Stimulated activated effector memory CD8-positive, alpha-beta T cell treated with anti-CD3 and anti-CD28 coated beads, Interleukin-12 subunit alpha, Interleukin-12 subunit beta, amount 100 ng/mL, for 72 hours (primary cell): ENCODE measurements at regions not wholly inside any gene's neighbourhood (a gene's known extent, or its start where the extent isn't known, plus 50 kb on each side); places are given as distances from the start of the nearest gene placed in this dataset.

Experiments
- ATAC-seq: fragments of 150-1000 bp; cut with Tn5 transposase; 2 replicates; pipeline ENCODE4 v1.10.0; 2021
- DNase-seq, 2 donors: peaks; one replicate each; pipeline ENCODE4 v3.0.0; 2021 to 2022; ENCODE audit warnings: low spot score in 2 of 2
- H3K27ac Mint-ChIP-seq: one replicate; pipeline ENCODE4 v1.8.0; 2022; ENCODE audit warnings: mild to moderate bottlenecking, mixed read lengths
- H3K36me3 Mint-ChIP-seq: one replicate; pipeline ENCODE4 v1.8.0; 2022; ENCODE audit warnings: mild to moderate bottlenecking, mixed read lengths
- H3K4me1 Mint-ChIP-seq: one replicate; pipeline ENCODE4 v1.8.0; 2022; ENCODE audit warnings: mixed read lengths
- H3K4me3 Mint-ChIP-seq: one replicate; pipeline ENCODE4 v1.8.0; 2022; ENCODE audit warnings: mild to moderate bottlenecking, mixed read lengths
- H3K9me3 Mint-ChIP-seq: one replicate; pipeline ENCODE4 v1.8.0; 2022; ENCODE audit warnings: mixed read lengths

DNA sequence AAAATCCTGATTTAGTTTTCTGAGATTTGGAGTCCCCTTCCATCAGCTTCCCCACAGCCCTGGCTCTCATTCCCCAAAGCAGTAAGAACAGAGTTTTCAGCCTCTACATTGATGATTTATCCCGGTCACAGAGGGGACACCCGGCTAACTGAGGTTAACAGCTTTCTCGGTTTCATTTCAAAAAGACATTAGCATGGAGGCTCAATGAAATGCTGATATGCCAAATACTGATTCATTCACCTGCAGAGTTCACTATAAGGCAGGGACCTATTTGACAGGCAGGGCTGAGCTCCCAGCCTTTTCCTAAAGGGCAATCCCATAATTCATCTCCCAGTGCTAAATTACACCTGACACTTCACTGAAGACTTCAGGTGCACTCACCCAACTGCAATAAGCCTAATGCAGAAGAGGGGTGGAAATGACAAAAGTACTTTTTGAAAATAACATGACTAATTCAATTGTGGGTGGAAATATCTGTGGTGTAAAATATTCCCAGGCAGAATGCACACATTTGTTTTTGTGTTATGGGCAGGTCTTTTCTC, 99.8 kb upstream of the PMFBP1 start:
- no peak for ATAC-seq
- Mint-ChIP-seq H3K4me1 (no peaks in the 10 kb centered on the region), H3K4me3 (no peak overlapping the region), H3K9me3 (no peaks in the 10 kb centered on the region), H3K27ac (no peak overlapping the region), H3K36me3 (no peaks in the 10 kb centered on the region)
- no peak for DNase-seq

DNA sequence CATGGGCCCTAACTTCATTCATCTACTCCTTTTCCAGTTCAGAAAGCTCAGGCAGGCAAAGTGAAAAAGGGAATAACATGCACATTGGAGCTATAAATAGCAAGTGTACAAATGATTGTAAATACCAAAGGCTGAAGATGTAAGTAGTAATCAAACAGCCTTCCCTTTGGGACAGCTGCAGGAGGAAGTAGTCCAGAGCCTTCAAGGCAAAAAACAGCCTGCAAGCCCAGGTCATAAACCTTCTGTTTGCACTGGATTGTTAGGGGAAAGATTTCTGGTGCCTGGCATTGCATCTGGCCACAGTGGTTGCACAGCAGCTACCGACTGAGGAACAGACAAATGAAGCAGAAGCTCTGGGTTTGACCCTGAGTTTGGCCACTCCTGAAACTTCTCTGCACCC, 98.6 kb upstream of the PMFBP1 start:
- no peak overlapping the region for H3K27ac Mint-ChIP-seq
- H3K36me3 Mint-ChIP-seq = no peaks in the 10 kb centered on the region
- no peaks in the 10 kb centered on the region for H3K9me3 Mint-ChIP-seq
- ATAC-seq (no peak), DNase-seq (no peak)
- H3K4me3 Mint-ChIP-seq = no peak overlapping the region
- H3K4me1 Mint-ChIP-seq = no peaks in the 10 kb centered on the region

DNA sequence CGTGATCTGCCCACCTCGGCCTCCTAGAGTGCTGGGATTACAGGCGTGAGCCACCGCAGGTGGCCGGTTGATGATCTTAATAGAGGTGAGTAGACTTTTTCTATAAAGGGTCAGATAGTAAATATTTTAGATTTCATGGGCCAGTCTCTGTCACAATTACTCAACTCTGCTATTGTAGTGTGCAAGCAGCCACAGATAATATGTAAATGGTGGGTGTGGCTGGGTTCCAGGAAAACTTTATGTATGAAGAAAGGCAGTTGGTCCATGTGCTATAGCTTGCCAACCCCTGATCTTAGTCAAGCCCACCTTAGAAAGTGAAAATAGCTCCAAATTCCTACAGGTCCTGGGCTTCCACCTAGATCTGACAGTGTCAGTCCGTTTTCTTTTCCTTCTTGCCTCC, 94.9 kb upstream of the PMFBP1 start:
- Mint-ChIP-seq H3K9me3 (no peaks in the 10 kb centered on the region), H3K36me3 (no peaks in the 10 kb centered on the region), H3K4me3 (no peak overlapping the region), H3K27ac (no peak overlapping the region), H3K4me1 (no peaks in the 10 kb centered on the region)
- ATAC-seq = no peak
- no peak for DNase-seq

DNA sequence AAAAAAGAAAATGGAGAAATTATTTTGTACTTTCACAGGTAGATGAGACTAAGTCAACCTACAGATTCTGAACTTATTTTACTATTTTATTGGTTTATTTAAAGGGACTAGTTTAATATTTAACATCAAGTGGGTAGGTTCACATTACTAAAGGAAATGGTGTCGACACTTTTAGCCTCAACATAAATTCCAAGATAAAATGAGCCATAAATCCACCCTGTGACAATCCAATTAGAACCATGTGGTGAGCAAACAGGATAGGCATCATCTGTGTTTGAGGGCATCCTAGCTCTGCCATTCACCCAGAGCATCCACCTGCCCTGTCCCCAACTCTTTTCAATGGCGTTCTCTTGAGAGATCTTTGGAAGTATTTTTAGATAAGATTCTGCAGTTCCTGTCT, 92.8 kb upstream of the PMFBP1 start:
- no peak overlapping the region for H3K4me3 Mint-ChIP-seq
- no peak overlapping the region for H3K27ac Mint-ChIP-seq
- no peak for ATAC-seq

DNA sequence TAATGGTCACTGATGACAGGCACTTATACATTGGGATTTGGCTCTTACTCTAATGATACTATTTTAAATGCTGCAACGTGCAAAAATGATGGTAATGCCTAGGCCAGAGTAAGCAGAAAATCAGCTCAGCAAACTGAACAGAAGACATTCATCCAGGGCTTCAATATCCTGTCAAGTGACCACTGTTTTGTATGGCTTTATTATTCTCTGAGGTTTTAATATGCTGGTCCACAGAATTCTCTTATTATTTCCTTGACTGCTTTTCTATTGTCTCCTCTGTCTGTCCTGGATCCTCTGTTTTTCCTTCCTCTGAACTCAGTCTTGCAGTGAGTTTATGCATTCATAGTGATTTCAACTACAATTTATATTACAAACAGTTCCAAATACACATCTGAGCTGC, 90.8 kb upstream of the PMFBP1 start:
- no peak for DNase-seq
- Mint-ChIP-seq H3K36me3 (no peaks in the 10 kb centered on the region), H3K9me3 (no peaks in the 10 kb centered on the region), H3K27ac (no peak overlapping the region), H3K4me3 (no peak overlapping the region), H3K4me1 (no peaks in the 10 kb centered on the region)
- no peak for ATAC-seq

More for the DNA sequence above, 92.8 kb upstream of the PMFBP1 start:
- DNase-seq = no peak
- no peaks in the 10 kb centered on the region for H3K9me3 Mint-ChIP-seq
- H3K4me1 Mint-ChIP-seq = no peaks in the 10 kb centered on the region
- no peaks in the 10 kb centered on the region for H3K36me3 Mint-ChIP-seq

DNA sequence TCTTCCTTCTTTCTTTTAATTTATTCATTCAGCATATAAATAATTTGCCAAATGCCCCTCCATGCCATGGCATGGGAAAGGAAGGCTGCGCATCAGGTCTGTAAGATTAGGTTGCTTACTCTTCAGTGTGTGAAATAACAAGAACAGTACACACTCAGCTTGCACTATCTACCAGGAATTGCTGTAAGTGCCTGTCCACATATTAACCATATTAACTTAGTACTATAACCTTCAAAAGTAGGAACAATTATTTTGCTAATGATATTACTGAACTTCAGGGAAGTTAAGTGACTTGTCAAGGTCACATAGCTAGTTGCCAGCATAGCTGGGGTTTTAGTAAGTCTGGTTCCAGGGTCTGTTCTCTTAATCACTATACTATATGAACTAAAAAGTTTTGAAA, 89.2 kb upstream of the PMFBP1 start:
- Mint-ChIP-seq H3K4me3 (no peak overlapping the region), H3K27ac (no peak overlapping the region), H3K9me3 (no peaks in the 10 kb centered on the region), H3K4me1 (no peaks in the 10 kb centered on the region), H3K36me3 (no peaks in the 10 kb centered on the region)
- ATAC-seq (no peak), DNase-seq (no peak)

DNA sequence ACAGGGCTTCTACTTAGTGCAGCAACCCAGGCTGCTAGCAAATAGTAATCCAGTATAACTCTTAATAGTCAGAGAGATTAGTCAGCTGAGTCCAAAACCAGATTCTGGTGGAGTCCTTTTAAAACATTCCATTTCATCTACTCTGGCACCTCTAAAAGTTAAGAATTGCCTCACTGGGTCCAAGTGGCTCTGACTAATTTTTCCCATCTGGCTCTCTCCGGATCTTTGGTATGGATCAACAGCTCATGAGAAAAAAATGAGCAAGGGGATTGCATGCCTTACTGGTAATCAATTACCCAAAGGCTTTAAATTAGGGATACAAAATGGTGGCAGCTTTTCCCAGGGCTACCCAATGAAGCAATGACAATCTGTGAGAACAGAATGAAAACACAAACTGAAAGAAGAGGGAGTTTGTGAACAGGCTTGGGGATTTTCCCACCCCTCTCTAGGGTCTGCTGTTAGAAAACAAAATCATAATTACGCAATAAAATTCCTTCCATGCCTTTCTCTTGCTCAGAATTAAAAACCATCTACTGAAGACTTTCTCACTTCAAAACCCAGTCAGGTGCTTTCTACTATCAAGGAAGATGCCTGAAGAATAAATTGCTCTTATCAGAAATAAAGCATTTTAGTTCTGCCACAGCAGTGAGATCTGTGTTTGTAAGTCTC, 84.6 kb upstream of the PMFBP1 start:
- Mint-ChIP-seq H3K4me1 (no peaks in the 10 kb centered on the region), H3K4me3 (no peak overlapping the region), H3K9me3 (no peaks in the 10 kb centered on the region), H3K27ac (no peak overlapping the region), H3K36me3 (no peaks in the 10 kb centered on the region)
- ATAC-seq (no peak), DNase-seq (no peak)

DNA sequence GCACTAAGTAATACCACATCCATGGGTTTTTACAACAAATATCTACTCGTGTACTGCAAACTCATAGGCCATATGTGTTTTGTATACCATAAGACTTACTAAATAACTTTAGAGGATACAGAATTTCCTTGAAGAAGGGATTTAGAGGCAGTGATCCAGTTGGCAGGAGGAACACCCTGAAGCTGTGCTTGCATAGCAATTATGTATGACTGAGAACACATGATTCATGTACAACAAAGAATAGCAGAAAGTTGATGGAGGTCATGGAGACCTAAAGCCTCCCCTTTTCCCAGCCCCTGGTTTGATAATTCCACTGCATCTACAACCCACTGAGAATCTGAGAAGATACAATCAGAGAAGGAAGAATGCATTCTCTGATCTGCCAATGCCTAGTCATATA, 83.8 kb upstream of the PMFBP1 start:
- Mint-ChIP-seq H3K9me3 (no peaks in the 10 kb centered on the region), H3K4me1 (no peaks in the 10 kb centered on the region), H3K4me3 (no peak overlapping the region), H3K27ac (no peak overlapping the region), H3K36me3 (no peaks in the 10 kb centered on the region)
- DNase-seq (no peak), ATAC-seq (no peak)

DNA sequence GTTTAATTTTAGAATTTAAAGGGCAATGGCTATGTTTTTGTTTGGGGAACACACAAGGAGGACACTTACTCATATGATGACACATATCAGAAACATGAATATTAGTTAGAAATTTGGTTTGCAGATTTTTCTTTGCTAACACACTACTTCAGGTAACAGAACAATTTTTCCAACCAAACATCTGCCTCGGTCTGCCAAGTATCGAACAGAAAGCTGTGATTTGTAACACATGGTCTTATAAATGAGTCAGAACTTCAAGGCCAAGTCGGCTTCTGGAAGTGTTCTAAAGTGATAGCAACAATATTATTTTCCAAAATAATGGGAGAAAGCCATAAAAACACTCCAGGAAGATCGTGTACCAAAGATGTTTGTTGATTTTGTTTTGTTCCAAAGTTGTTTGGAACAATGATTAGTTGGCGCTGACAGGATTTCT, 75.9 kb upstream of the PMFBP1 start:
- H3K9me3 Mint-ChIP-seq = no peaks in the 10 kb centered on the region
- no peaks in the 10 kb centered on the region for H3K4me1 Mint-ChIP-seq
- DNase-seq (no peak), ATAC-seq (no peak)
- no peak overlapping the region for H3K27ac Mint-ChIP-seq
- H3K4me3 Mint-ChIP-seq = no peak overlapping the region
- no peaks in the 10 kb centered on the region for H3K36me3 Mint-ChIP-seq

DNA sequence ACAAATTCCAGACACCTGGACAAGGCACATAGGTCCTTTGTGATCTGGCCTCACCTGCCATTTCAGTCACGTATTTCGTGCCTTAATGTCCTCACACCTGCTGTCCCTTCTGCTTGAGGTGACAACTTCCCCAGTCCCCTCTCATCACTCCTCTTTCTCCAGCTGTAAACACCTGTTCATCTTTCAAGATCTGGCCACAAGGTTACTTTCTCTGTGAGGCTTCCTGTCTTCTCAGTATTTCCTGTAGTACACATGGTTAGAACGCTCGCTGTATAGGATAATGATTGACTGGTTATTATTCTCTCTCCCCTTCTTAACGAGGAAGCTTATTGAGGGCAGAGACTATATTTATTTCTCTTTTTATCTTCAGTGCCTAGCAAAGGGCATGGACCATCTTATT, 74.5 kb upstream of the PMFBP1 start:
- Mint-ChIP-seq H3K9me3 (no peaks in the 10 kb centered on the region), H3K27ac (no peak overlapping the region)

DNA sequence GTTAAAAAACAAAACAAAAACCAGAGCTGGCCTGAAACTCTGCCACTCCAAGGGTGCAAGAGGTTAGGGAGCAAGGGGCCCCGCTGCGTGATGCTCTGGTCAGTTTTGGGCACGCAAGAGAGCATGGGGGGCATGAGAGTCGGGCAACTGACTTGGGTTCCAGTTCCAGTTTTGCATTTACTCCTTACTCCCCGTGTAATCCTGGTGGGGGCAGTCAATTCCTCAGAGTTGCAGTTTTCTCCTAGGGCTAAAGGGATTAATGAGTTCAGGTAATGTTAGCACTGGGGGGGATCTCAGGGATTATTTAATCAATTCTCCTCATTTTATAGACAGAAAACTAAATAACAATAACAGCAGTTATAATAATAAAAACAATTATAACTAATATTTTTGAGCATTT, 72.9 kb upstream of the PMFBP1 start:
- Mint-ChIP-seq H3K9me3 (no peaks in the 10 kb centered on the region), H3K36me3 (no peaks in the 10 kb centered on the region), H3K27ac (no peak overlapping the region), H3K4me3 (no peak overlapping the region), H3K4me1 (no peaks in the 10 kb centered on the region)
- DNase-seq (no peak), ATAC-seq (no peak)

More for the DNA sequence above, 74.5 kb upstream of the PMFBP1 start:
- ATAC-seq (no peak), DNase-seq (no peak)
- Mint-ChIP-seq H3K36me3 (no peaks in the 10 kb centered on the region), H3K4me3 (no peak overlapping the region), H3K4me1 (no peaks in the 10 kb centered on the region)

DNA sequence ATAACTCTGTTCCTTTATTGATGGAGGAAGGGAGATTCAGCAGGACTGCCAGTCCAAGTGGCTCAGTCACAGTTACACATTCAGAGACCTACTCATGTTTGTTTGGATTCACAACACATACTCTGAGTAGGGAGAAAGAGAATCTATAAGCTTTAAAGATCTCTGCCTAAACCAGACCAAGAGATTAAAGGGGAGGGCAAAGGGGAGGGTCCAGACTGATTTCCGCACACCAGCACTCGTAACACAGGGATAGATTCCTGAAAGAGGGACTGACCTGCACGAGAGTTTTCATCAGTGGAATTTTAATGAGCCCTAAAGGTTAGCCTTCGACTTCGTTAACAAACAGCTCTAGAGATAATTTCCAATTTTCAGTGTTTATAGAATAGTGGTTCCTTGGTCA, 71.7 kb upstream of the PMFBP1 start:
- H3K4me3 Mint-ChIP-seq = no peak overlapping the region
- H3K27ac Mint-ChIP-seq = no peak overlapping the region
- no peaks in the 10 kb centered on the region for H3K4me1 Mint-ChIP-seq
- no peaks in the 10 kb centered on the region for H3K9me3 Mint-ChIP-seq
- DNase-seq (no peak), ATAC-seq (no peak)
- H3K36me3 Mint-ChIP-seq = no peaks in the 10 kb centered on the region

DNA sequence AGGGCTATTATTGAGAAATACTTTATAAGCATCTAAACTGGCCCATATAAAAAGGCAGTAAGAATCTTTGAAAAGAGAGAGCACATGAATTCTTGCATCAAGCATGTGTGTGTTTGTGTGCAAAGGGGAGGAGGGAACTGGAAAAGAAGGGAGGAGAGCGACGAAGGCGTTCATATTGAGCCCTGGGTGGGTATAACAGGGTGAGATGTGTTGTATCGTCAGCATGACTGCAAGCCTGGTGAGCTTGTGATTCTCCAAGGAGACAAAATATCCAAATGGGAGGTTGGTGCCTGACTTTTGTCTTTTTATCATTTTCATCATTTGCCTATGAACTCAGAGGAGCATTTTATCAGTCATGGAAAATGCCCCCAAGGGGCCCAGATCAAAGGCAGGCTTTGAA, 70.8 kb upstream of the PMFBP1 start:
- no peaks in the 10 kb centered on the region for H3K36me3 Mint-ChIP-seq
- no peak for DNase-seq
- H3K4me3 Mint-ChIP-seq = no peak overlapping the region
- no peak for ATAC-seq
- H3K27ac Mint-ChIP-seq = no peak overlapping the region
- H3K9me3 Mint-ChIP-seq = no peaks in the 10 kb centered on the region
- no peaks in the 10 kb centered on the region for H3K4me1 Mint-ChIP-seq

DNA sequence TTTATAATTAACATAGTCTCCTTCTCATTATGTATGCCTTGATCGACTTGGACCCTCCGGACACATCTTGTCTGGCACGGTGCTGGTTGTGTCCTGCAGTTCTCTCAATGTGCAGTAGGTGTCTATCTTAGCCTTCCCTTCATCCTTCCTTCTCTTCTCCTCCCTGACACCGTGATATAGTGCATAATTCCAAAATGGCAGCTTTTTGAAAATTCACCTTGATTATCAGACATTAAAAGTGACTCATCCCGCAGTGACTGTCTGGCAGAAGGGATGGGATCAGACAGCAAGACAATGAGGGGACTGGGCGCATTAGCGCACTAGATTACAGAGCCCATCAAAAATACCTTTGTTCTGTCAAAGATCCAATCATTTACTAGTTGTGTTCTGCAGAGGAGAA, 70.0 kb upstream of the PMFBP1 start:
- H3K9me3 Mint-ChIP-seq = no peaks in the 10 kb centered on the region
- H3K27ac Mint-ChIP-seq = no peak overlapping the region
- no peaks in the 10 kb centered on the region for H3K4me1 Mint-ChIP-seq
- no peak overlapping the region for H3K4me3 Mint-ChIP-seq
- no peaks in the 10 kb centered on the region for H3K36me3 Mint-ChIP-seq
- ATAC-seq (peak; percentile 40), DNase-seq (no peak)

DNA sequence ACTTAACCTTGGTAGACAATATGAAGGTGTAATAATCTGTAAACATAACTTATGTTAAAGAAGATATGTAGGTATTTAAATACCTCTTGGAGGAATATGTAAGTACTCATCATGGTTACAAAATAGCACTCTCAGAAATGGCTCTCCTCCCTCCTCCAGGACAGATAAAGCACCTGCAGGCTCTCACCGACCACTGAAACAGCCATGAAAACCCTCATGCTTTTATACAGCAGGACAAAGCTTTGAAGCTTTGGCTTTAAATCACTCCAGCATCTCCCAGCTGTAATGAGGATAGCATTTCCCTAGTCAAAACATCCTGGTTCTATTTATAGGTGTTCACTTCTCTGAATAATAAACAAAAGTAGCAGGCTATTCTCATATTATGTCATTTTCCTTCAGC, 69.1 kb upstream of the PMFBP1 start:
- no peak overlapping the region for H3K4me3 Mint-ChIP-seq
- no peak for DNase-seq
- no peaks in the 10 kb centered on the region for H3K9me3 Mint-ChIP-seq
- ATAC-seq = no peak
- no peaks in the 10 kb centered on the region for H3K4me1 Mint-ChIP-seq
- no peaks in the 10 kb centered on the region for H3K36me3 Mint-ChIP-seq
- no peak overlapping the region for H3K27ac Mint-ChIP-seq

DNA sequence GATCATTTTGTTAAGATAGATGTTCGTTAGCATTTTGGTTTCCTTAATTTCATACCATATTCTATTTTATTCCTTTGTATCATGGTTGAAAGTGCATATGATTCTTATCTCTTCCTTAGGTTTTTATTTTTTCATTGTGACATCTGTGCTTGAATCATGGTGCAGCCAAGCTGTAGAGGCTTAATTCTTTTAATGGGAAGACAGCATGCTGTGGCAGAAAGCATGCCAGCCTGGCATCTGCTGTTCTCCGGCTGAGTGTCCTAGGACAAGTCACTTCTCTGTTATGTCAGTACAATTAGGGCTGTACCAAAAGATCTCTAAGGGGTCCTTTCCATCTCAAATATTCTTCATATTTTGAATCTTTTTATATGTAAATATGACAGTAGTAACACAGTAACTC, 68.5 kb upstream of the PMFBP1 start:
- DNase-seq (no peak), ATAC-seq (no peak)
- H3K4me3 Mint-ChIP-seq = no peak overlapping the region
- H3K27ac Mint-ChIP-seq = no peak overlapping the region
- H3K4me1 Mint-ChIP-seq = no peaks in the 10 kb centered on the region
- H3K36me3 Mint-ChIP-seq = no peaks in the 10 kb centered on the region
- H3K9me3 Mint-ChIP-seq = no peaks in the 10 kb centered on the region

DNA sequence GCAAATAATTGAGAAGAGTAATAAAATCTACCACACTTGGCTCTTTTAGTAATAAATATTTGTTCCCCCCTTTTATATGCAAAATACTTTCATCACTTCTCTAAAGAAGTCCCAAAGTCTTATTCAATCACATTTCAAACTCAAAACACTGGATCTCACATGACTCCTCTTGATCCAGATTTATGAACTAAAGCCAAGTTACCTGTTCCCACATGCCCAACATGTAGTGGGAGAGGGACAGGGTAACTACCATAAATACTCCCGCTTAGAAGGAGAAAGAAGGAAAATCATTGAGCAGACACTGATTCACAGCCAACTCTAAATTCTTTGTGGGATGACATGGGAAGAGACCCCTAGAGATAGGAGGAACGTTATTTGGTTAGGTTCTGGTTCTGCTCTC, 64.9 kb upstream of the PMFBP1 start:
- no peaks in the 10 kb centered on the region for H3K4me1 Mint-ChIP-seq
- ATAC-seq (no peak), DNase-seq (no peak)
- H3K27ac Mint-ChIP-seq = no peak overlapping the region
- H3K4me3 Mint-ChIP-seq = no peak overlapping the region
- no peaks in the 10 kb centered on the region for H3K9me3 Mint-ChIP-seq
- H3K36me3 Mint-ChIP-seq = no peaks in the 10 kb centered on the region
